HepG2 (cell line): ENCODE measurements at regions not wholly inside any gene's neighbourhood (a gene's known extent, or its start where the extent isn't known, plus 50 kb on each side); places are given as distances from the start of the nearest gene placed in this dataset.

Experiments
- ATAC-seq: fragments of 200-7000 bp; cut with Tn5 transposase; 3 replicates; pipeline ENCODE4 v1.9.1; 2020; ENCODE audit warnings: mild to moderate bottlenecking, moderate library complexity
- BruUV-seq: library from RNA; stranded (reverse); fragments of 400-500 nt; replicated peaks from 2 replicates; lab custom pipeline; 2021; lab: Mats Ljungman, UMichigan
- CTCF ChIA-PET: fragments of 300-600 bp; formaldehyde crosslinking; extraction: SDS; loops from one replicate; lab custom pipeline; 2021; ENCODE audit warnings: low total read pairs, inconsistent platforms, low intra/inter-chr PET ratio; lab: Yijun Ruan, JAX
- POLR2A ChIA-PET: fragments of 350-600 bp; sonication (Branson Sonifier 250); formaldehyde crosslinking; loops from one replicate; lab custom pipeline; 2020; ENCODE audit warnings: antibody characterized with exemption, inconsistent platforms; lab: Yijun Ruan, JAX
- DNase-seq: peaks from one replicate; pipeline ENCODE4 v3.0.0-alpha.2; 2015; ENCODE audit warnings: low spot score
- FAIRE-seq: peaks from 3 replicates; lab custom pipeline; 2011; peaks lifted over from hg19 to GRCh38; lab: Jason Lieb, UNC
- H2AFZ ChIP-seq: one replicate; pipeline ENCODE4 v1.6.1; 2011; ENCODE audit warnings: low read length, inconsistent platforms
- H3K27ac ChIP-seq: fragments of 300-600 bp; 3 replicates; pipeline ENCODE4 v1.8.0; 2011; ENCODE audit warnings: mixed run types, mild to moderate bottlenecking, mixed read lengths, low read length, inconsistent platforms; ENCODE audit not compliant: insufficient read depth; ENCODE audit errors: extremely low read length
- H3K27me3 ChIP-seq, 2 experiments: fragments of 200-600 bp in 1 of 2; 2 replicates in 1 of 2; 3 replicates in 1 of 2; pipeline versions ENCODE4 v1.6.0 to v1.8.0; 2011; ENCODE audit warnings: low read length in 2 of 2, mild to moderate bottlenecking in 2 of 2, moderate library complexity in 2 of 2, inconsistent platforms in 1 of 2; ENCODE audit not compliant: insufficient read depth in 2 of 2, control insufficient read depth in 1 of 2
- H3K36me3 ChIP-seq, 2 experiments: fragments of 200-600 bp in 1 of 2; replicated peaks in 1 of 2; 2 replicates in 1 of 2; 3 replicates in 1 of 2; pipeline versions ENCODE4 v1.5.1 to v1.8.0; 2011; ENCODE audit warnings: low read length in 2 of 2, inconsistent platforms in 1 of 2; ENCODE audit not compliant: insufficient read depth in 2 of 2, control insufficient read depth in 1 of 2
- H3K4me1 ChIP-seq: 2 replicates; pipeline ENCODE4 v1.5.1; 2012; ENCODE audit warnings: low read length, inconsistent platforms; ENCODE audit not compliant: insufficient read depth
- H3K4me2 ChIP-seq: 2 replicates; pipeline ENCODE4 v1.6.0; 2011; ENCODE audit warnings: low read depth, low read length, inconsistent platforms
- H3K4me3 ChIP-seq, 3 experiments: fragments of 200-600 bp in 1 of 3; sonication (generic), shearing (Covaris generic) in 1 of 3; replicated peaks in 1 of 3; 2 replicates each; pipeline ENCODE4 v1.5.1; 2011 to 2016; ENCODE audit warnings: low read length in 3 of 3, inconsistent platforms in 2 of 3, low read depth in 2 of 3, mild to moderate bottlenecking in 2 of 3, control low read depth in 1 of 3, mixed read lengths in 1 of 3; ENCODE audit not compliant: insufficient read depth in 1 of 3
- H3K79me2 ChIP-seq: one replicate; pipeline ENCODE4 v1.6.1; 2011; ENCODE audit warnings: low read length, inconsistent platforms; ENCODE audit not compliant: insufficient read depth
- H3K9ac ChIP-seq: 2 replicates; pipeline ENCODE4 v1.6.0; 2011; ENCODE audit warnings: mild to moderate bottlenecking, low read depth, low read length, inconsistent platforms; ENCODE audit not compliant: insufficient read depth
- H3K9me3 ChIP-seq: 2 replicates; pipeline ENCODE4 v1.5.1; 2012; ENCODE audit warnings: mild to moderate bottlenecking, low read length
- H4K20me1 ChIP-seq: 2 replicates; pipeline ENCODE4 v1.6.0; 2011; ENCODE audit warnings: inconsistent platforms, mild to moderate bottlenecking, low read length, moderate library complexity; ENCODE audit not compliant: insufficient read depth
- ARNT2 ChIP-seq: sonication (generic); formaldehyde crosslinking; IDR thresholded peaks from 2 replicates; pipeline ENCODE4 v1.8.0; 2022; ENCODE audit warnings: mild to moderate bottlenecking, low read depth, missing genetic modification reagents, moderate library complexity
- CENPX ChIP-seq: sonication (generic); formaldehyde crosslinking; IDR thresholded peaks from 2 replicates; pipeline ENCODE4 v1.9.0; 2021; ENCODE audit warnings: mild to moderate bottlenecking, missing genetic modification reagents, moderate library complexity
- HHEX ChIP-seq: IDR thresholded peaks from 2 replicates; pipeline ENCODE4 v1.6.1; 2016; ENCODE audit warnings: control low read depth
- JDP2 ChIP-seq: sonication (generic); formaldehyde crosslinking; IDR thresholded peaks from 2 replicates; pipeline ENCODE4 v1.8.1; 2022; ENCODE audit warnings: missing genetic modification reagents, borderline replicate concordance
- KDM5B ChIP-seq: sonication (generic); formaldehyde crosslinking; IDR thresholded peaks from 2 replicates; pipeline ENCODE4 v1.4.0; 2020; ENCODE audit warnings: missing genetic modification reagents, mild to moderate bottlenecking, borderline replicate concordance
- MIER2 ChIP-seq: IDR thresholded peaks from 2 replicates; pipeline ENCODE4 v1.6.1; 2016; ENCODE audit warnings: missing biosample characterization, missing genetic modification reagents
- ONECUT2 ChIP-seq: sonication (generic); formaldehyde crosslinking; IDR thresholded peaks from 2 replicates; pipeline ENCODE4 v1.4.0; 2020; ENCODE audit warnings: missing genetic modification reagents
- U2AF1 ChIP-seq: fragments of 200-400 bp; formaldehyde crosslinking; optimal IDR thresholded peaks from 2 replicates; pipeline ENCODE3; 2017; ENCODE audit warnings: mild to moderate bottlenecking, low read depth, low read length
- ZNF251 ChIP-seq: sonication (generic); formaldehyde crosslinking; IDR thresholded peaks from 2 replicates; pipeline ENCODE4 v1.9.0; 2021; ENCODE audit warnings: mild to moderate bottlenecking, missing genetic modification reagents
- ZNF317 ChIP-seq: sonication (generic); formaldehyde crosslinking; IDR thresholded peaks from 2 replicates; pipeline ENCODE4 v1.5.0; 2020; ENCODE audit warnings: mild to moderate bottlenecking, missing genetic modification reagents
- ZNF589 ChIP-seq: sonication (generic); formaldehyde crosslinking; conservative IDR thresholded peaks from 2 replicates; pipeline ENCODE4 v1.8.0; 2022; ENCODE audit warnings: mild to moderate bottlenecking, moderate library complexity, missing genetic modification reagents
- ZNF83 ChIP-seq: sonication (generic); formaldehyde crosslinking; IDR thresholded peaks from 2 replicates; pipeline ENCODE4 v1.4.0; 2020; ENCODE audit warnings: missing genetic modification reagents, mild to moderate bottlenecking, borderline replicate concordance
- WGBS: methylation state at CpG from one replicate; pipeline ENCODE4 v1.1.6; 2017; ENCODE audit warnings: low lambda C conversion rate; 5-methylcytosine and 5-hydroxymethylcytosine counted together
- in situ Hi-C: cut with HindIII; loops from 2 replicates; pipeline ENCODE4 v1.10.0; 2017; ENCODE audit warnings: low pct_unique_long_range_greater_than_20kb; ENCODE audit not compliant: extremely low pct_ligation_motif_present
- intact Hi-C: fragments of 100-400 bp; cut with micrococcal nuclease; formaldehyde crosslinking; loops from one replicate; pipeline ENCODE4 v1.10.0; 2022; ENCODE audit not compliant: unreplicated experiment
- TF ChIP-seq, protein P1 (sequence below): sonication (generic); formaldehyde crosslinking; IDR thresholded peaks from 2 replicates; pipeline ENCODE4 v1.5.0; 2020; ENCODE audit warnings: mild to moderate bottlenecking, missing genetic modification reagents
- TF ChIP-seq, protein P2 (sequence below): sonication (generic); formaldehyde crosslinking; IDR thresholded peaks from 2 replicates; pipeline ENCODE4 v1.5.1; 2020; ENCODE audit warnings: mild to moderate bottlenecking, moderate library complexity, missing genetic modification reagents
- TF ChIP-seq, protein P3 (sequence below): sonication (generic); formaldehyde crosslinking; IDR thresholded peaks from 2 replicates; pipeline ENCODE4 v1.4.0; 2020; ENCODE audit warnings: missing genetic modification reagents
- TF ChIP-seq, protein P4 (sequence below): fragments of 450-650 bp; IDR thresholded peaks from 2 replicates; pipeline ENCODE4 v1.6.1; 2016

DNA sequence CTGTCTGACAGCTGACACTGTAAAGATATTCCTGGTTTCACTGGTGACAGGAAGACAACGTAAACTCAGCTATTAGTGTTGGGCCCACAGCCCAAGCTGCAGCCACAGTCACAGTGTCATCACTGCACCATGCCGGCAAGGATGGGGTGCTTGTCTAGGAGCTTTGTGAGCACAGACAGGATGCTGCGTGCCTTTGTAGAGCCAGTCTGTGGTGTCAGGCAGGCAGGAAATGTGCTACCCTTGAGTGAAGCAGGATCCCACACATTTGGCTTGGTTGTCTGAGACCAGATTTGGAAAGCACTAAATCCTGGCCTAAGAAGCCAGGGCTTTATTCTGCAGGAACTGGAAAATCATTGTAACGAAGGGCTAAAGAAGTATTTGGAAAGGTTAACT lies 121.6 kb upstream of the ADAMTS16 start:
- no peak for ATAC-seq
- Histone ChIP-seq H3K9ac (no peak overlapping the region), H3K9me3 (no peaks in the 10 kb centered on the region), H3K36me3 (no peaks in the 10 kb centered on the region), H3K4me2 (no peak overlapping the region), H2AFZ (no peak overlapping the region), H3K4me1 (no peaks in the 10 kb centered on the region), H3K27ac (no peak overlapping the region), H4K20me1 (no peaks in the 10 kb centered on the region), H3K4me3 (no peak overlapping the region), H3K79me2 (no peaks in the 10 kb centered on the region), H3K27me3 (peaks cover 0 to 8% of the 10 kb centered on the region in 2 experiments; a peak in 1 of 5 replicates)
- in situ Hi-C loops: no loop called here
- intact Hi-C loops: no loop called here
- BruUV-seq: no TSS peak
- ChIA-PET POLR2A (no interaction called here), CTCF (no interaction called here)
- no peak for DNase-seq
- 31% methylated on average over 4 of the region's 4 CpGs for WGBS
- FAIRE-seq: no peak
- TF ChIP-seq HHEX (CRISPR knock-in tag): no peak
- TF ChIP-seq, protein P1, sequence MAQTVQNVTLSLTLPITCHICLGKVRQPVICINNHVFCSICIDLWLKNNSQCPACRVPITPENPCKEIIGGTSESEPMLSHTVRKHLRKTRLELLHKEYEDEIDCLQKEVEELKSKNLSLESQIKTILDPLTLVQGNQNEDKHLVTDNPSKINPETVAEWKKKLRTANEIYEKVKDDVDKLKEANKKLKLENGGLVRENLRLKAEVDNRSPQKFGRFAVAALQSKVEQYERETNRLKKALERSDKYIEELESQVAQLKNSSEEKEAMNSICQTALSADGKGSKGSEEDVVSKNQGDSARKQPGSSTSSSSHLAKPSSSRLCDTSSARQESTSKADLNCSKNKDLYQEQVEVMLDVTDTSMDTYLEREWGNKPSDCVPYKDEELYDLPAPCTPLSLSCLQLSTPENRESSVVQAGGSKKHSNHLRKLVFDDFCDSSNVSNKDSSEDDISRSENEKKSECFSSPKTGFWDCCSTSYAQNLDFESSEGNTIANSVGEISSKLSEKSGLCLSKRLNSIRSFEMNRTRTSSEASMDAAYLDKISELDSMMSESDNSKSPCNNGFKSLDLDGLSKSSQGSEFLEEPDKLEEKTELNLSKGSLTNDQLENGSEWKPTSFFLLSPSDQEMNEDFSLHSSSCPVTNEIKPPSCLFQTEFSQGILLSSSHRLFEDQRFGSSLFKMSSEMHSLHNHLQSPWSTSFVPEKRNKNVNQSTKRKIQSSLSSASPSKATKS (CRISPR knock-in tag): no peak
- TF ChIP-seq, protein P2, sequence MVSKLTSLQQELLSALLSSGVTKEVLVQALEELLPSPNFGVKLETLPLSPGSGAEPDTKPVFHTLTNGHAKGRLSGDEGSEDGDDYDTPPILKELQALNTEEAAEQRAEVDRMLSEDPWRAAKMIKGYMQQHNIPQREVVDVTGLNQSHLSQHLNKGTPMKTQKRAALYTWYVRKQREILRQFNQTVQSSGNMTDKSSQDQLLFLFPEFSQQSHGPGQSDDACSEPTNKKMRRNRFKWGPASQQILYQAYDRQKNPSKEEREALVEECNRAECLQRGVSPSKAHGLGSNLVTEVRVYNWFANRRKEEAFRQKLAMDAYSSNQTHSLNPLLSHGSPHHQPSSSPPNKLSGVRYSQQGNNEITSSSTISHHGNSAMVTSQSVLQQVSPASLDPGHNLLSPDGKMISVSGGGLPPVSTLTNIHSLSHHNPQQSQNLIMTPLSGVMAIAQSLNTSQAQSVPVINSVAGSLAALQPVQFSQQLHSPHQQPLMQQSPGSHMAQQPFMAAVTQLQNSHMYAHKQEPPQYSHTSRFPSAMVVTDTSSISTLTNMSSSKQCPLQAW (CRISPR knock-in tag): no peak
- no peak for TF ChIP-seq ZNF83 (CRISPR knock-in tag)
- TF ChIP-seq, protein P3, sequence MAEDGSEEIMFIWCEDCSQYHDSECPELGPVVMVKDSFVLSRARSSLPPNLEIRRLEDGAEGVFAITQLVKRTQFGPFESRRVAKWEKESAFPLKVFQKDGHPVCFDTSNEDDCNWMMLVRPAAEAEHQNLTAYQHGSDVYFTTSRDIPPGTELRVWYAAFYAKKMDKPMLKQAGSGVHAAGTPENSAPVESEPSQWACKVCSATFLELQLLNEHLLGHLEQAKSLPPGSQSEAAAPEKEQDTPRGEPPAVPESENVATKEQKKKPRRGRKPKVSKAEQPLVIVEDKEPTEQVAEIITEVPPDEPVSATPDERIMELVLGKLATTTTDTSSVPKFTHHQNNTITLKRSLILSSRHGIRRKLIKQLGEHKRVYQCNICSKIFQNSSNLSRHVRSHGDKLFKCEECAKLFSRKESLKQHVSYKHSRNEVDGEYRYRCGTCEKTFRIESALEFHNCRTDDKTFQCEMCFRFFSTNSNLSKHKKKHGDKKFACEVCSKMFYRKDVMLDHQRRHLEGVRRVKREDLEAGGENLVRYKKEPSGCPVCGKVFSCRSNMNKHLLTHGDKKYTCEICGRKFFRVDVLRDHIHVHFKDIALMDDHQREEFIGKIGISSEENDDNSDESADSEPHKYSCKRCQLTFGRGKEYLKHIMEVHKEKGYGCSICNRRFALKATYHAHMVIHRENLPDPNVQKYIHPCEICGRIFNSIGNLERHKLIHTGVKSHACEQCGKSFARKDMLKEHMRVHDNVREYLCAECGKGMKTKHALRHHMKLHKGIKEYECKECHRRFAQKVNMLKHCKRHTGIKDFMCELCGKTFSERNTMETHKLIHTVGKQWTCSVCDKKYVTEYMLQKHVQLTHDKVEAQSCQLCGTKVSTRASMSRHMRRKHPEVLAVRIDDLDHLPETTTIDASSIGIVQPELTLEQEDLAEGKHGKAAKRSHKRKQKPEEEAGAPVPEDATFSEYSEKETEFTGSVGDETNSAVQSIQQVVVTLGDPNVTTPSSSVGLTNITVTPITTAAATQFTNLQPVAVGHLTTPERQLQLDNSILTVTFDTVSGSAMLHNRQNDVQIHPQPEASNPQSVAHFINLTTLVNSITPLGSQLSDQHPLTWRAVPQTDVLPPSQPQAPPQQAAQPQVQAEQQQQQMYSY: no peak
- no peak for TF ChIP-seq CENPX (CRISPR knock-in tag)
- TF ChIP-seq U2AF1: no peak
- TF ChIP-seq ONECUT2 (CRISPR knock-in tag): no peak
- TF ChIP-seq MIER2 (CRISPR knock-in tag): no peak
- TF ChIP-seq ZNF589 (CRISPR knock-in tag): no peak
- TF ChIP-seq KDM5B: no peak
- TF ChIP-seq ZNF317: no peak
- TF ChIP-seq, protein P4, sequence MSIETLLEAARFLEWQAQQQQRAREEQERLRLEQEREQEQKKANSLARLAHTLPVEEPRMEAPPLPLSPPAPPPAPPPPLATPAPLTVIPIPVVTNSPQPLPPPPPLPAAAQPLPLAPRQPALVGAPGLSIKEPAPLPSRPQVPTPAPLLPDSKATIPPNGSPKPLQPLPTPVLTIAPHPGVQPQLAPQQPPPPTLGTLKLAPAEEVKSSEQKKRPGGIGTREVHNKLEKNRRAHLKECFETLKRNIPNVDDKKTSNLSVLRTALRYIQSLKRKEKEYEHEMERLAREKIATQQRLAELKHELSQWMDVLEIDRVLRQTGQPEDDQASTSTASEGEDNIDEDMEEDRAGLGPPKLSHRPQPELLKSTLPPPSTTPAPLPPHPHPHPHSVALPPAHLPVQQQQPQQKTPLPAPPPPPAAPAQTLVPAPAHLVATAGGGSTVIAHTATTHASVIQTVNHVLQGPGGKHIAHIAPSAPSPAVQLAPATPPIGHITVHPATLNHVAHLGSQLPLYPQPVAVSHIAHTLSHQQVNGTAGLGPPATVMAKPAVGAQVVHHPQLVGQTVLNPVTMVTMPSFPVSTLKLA: no peak
- no peak for TF ChIP-seq JDP2 (CRISPR knock-in tag)
- TF ChIP-seq ZNF251 (CRISPR knock-in tag): no peak
- no peak for TF ChIP-seq ARNT2 (CRISPR knock-in tag)
